ENCODE measurements at regions not wholly inside any gene's neighbourhood (a gene's known extent, or its start where the extent isn't known, plus 50 kb on each side); places are given as distances from the start of the nearest gene placed in this dataset.

DNA sequence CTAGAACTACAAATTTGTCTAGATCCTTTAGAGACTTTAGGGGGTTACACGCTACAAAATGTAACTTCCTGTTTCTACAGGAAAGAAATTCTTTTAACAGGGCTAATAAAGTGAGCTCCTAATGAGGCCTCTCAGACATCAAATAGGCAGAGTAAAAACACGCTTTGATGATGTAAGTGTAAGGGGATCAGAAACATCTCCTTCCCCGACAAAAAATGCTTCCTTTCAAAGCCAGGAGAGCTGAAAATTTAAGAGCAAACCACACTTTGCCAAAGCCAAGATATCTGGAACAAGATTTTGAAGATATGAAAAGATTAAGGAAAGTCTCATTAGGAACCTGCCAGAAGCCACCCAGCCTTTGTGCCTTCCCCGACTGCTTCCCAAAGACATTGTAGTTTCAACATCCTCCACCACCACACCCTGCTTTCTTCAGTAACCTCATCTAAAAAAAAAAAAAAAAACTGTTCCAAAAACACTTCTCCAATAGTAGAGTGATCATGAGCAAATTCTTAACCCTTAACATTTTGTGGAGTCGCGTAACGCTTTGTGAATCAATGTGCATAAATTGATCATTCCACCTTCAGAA, 505.0 kb upstream of the THBS1 start:
- Histone ChIP-seq H2BK120ac (ENCODE audit: insufficient read depth, low read length, poor library complexity) (no peak overlapping the region), H3K4me1 (ENCODE audit: control insufficient read depth in 1 of 2, insufficient read depth in 2 of 2, low read length in 2 of 2) (no peaks in the 10 kb centered on the region), H3K14ac (ENCODE audit: low read length) (no peak overlapping the region), H3K9me3 (ENCODE audit: insufficient read depth, low read depth, low read length) (no peaks in the 10 kb centered on the region), H3K4me3 (ENCODE audit: low read depth, low read length) (no peak overlapping the region), H2AK5ac (ENCODE audit: low read length) (no peak overlapping the region), H4K8ac (ENCODE audit: low read depth, low read length) (no peak overlapping the region), H3K23ac (ENCODE audit: low read length) (no peak overlapping the region), H4K12ac (ENCODE audit: low read depth, low read length) (no peak overlapping the region), H3K4ac (ENCODE audit: low read depth, low read length) (no peak overlapping the region), H2BK5ac (ENCODE audit: low read depth, low read length, poor library complexity) (no peak overlapping the region), H3K79me2 (ENCODE audit: control insufficient read depth, insufficient read depth, low read length, poor library complexity) (no peaks in the 10 kb centered on the region), H3K27ac (ENCODE audit: low read depth, low read length) (no peak overlapping the region), H3K4me2 (ENCODE audit: low read length) (no peak overlapping the region), H4K91ac (ENCODE audit: low read depth, low read length) (no peak overlapping the region), H3K79me1 (ENCODE audit: low read length) (no peaks in the 10 kb centered on the region), H2BK12ac (ENCODE audit: low read length) (no peak overlapping the region), H3K9ac (ENCODE audit: low read length) (no peak overlapping the region), H3K18ac (ENCODE audit: low read length) (no peak overlapping the region), H2AFZ (ENCODE audit: insufficient read depth, low read length, poor library complexity) (no peak overlapping the region), H3K36me3 (ENCODE audit: control insufficient read depth in 1 of 2, insufficient read depth in 2 of 2, low read length in 2 of 2) (no peaks in the 10 kb centered on the region), H3K27me3 (ENCODE audit: insufficient read depth, low read length) (no peaks in the 10 kb centered on the region)
- DNase-seq, result no peak
- no CpG with 5 or more reads among the region's 7 CpGs for WGBS (ENCODE audit: extremely low coverage, insufficient coverage, insufficient read length)

DNA sequence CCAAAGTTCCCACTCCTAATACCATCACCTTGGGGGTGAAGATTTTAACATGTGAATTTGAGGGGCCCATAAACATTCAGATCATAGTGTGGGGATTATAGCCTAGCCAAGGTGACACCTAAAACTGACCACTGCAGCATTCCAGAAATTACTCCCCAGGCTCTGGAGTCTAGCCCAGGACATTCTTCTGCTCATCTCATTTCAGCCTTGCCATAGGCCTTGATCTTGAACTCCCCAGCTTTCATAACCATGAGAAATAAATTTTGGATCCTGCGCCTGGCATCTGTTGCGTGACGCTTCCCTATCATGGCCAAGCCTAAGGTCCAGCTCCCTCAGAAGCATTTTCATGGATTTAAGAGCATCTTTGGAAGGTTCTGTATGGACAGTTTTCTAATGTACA, 502.9 kb upstream of the THBS1 start:
- no peaks in the 10 kb centered on the region for H3K79me2 ChIP-seq (ENCODE audit: control insufficient read depth, insufficient read depth, low read length, poor library complexity)
- WGBS (ENCODE audit: extremely low coverage, insufficient coverage, insufficient read length), result no CpG with 5 or more reads among the region's 3 CpGs
- H2AK5ac ChIP-seq (ENCODE audit: low read length), result no peak overlapping the region
- no peaks in the 10 kb centered on the region for H3K36me3 ChIP-seq (ENCODE audit: control insufficient read depth in 1 of 2, insufficient read depth in 2 of 2, low read length in 2 of 2)
- no peak overlapping the region for H3K23ac ChIP-seq (ENCODE audit: low read length)
- H4K8ac ChIP-seq (ENCODE audit: low read depth, low read length), result no peak overlapping the region
- H3K14ac ChIP-seq (ENCODE audit: low read length), result no peak overlapping the region
- H2AFZ ChIP-seq (ENCODE audit: insufficient read depth, low read length, poor library complexity), result no peak overlapping the region
- no peaks in the 10 kb centered on the region for H3K79me1 ChIP-seq (ENCODE audit: low read length)
- H4K12ac ChIP-seq (ENCODE audit: low read depth, low read length), result no peak overlapping the region
- H3K27me3 ChIP-seq (ENCODE audit: insufficient read depth, low read length), result no peaks in the 10 kb centered on the region
- H2BK12ac ChIP-seq (ENCODE audit: low read length), result no peak overlapping the region
- no peaks in the 10 kb centered on the region for H3K4me1 ChIP-seq (ENCODE audit: control insufficient read depth in 1 of 2, insufficient read depth in 2 of 2, low read length in 2 of 2)
- H2BK5ac ChIP-seq (ENCODE audit: low read depth, low read length, poor library complexity), result no peak overlapping the region
- no peak overlapping the region for H3K4me2 ChIP-seq (ENCODE audit: low read length)
- no peak overlapping the region for H3K4me3 ChIP-seq (ENCODE audit: low read depth, low read length)
- DNase-seq, result no peak
- no peak overlapping the region for H3K4ac ChIP-seq (ENCODE audit: low read depth, low read length)
- no peak overlapping the region for H3K27ac ChIP-seq (ENCODE audit: low read depth, low read length)
- no peaks in the 10 kb centered on the region for H3K9me3 ChIP-seq (ENCODE audit: insufficient read depth, low read depth, low read length)
- no peak overlapping the region for H3K18ac ChIP-seq (ENCODE audit: low read length)
- no peak overlapping the region for H4K91ac ChIP-seq (ENCODE audit: low read depth, low read length)
- no peak overlapping the region for H3K9ac ChIP-seq (ENCODE audit: low read length)
- H2BK120ac ChIP-seq (ENCODE audit: insufficient read depth, low read length, poor library complexity), result no peak overlapping the region

DNA sequence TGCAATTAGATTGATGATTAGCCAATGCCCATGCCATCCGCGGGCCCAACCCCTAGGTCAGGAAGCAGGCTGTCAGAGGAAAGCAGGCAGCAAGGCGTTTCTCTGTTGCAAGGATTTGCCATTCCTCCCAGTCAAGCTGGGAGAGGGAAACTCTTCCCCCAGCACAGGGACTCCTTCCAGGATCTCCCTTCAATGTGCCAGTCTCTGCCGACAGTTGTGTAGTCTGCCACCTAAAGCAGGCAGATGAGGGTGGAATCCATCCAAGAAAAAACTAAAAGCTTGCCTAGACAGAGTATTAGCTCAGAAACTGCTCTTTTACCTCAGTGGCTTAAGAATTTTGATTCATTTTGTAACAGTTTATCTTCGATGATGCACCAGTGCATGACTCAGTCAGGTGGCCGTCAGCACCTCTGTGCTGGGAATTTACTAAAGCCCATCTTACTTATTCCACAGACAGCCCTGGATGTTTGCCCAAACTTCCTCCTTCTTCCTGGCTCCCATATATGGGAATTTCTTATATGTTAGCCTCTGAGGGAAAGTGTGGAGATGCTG, 501.5 kb upstream of the THBS1 start:
- H3K4ac ChIP-seq (ENCODE audit: low read depth, low read length), result no peak overlapping the region
- no peaks in the 10 kb centered on the region for H3K36me3 ChIP-seq (ENCODE audit: control insufficient read depth in 1 of 2, insufficient read depth in 2 of 2, low read length in 2 of 2)
- no peaks in the 10 kb centered on the region for H3K4me1 ChIP-seq (ENCODE audit: control insufficient read depth in 1 of 2, insufficient read depth in 2 of 2, low read length in 2 of 2)
- H2AFZ ChIP-seq (ENCODE audit: insufficient read depth, low read length, poor library complexity), result no peak overlapping the region
- H3K18ac ChIP-seq (ENCODE audit: low read length), result no peak overlapping the region
- H3K79me1 ChIP-seq (ENCODE audit: low read length), result no peaks in the 10 kb centered on the region
- no peak overlapping the region for H3K23ac ChIP-seq (ENCODE audit: low read length)
- no peak overlapping the region for H2AK5ac ChIP-seq (ENCODE audit: low read length)
- H2BK5ac ChIP-seq (ENCODE audit: low read depth, low read length, poor library complexity), result no peak overlapping the region
- H4K91ac ChIP-seq (ENCODE audit: low read depth, low read length), result no peak overlapping the region
- H3K4me3 ChIP-seq (ENCODE audit: low read depth, low read length), result no peak overlapping the region
- no peak overlapping the region for H4K12ac ChIP-seq (ENCODE audit: low read depth, low read length)
- no peaks in the 10 kb centered on the region for H3K27me3 ChIP-seq (ENCODE audit: insufficient read depth, low read length)
- H3K14ac ChIP-seq (ENCODE audit: low read length), result no peak overlapping the region
- no peaks in the 10 kb centered on the region for H3K79me2 ChIP-seq (ENCODE audit: control insufficient read depth, insufficient read depth, low read length, poor library complexity)
- H4K8ac ChIP-seq (ENCODE audit: low read depth, low read length), result no peak overlapping the region
- H2BK12ac ChIP-seq (ENCODE audit: low read length), result no peak overlapping the region
- H3K9ac ChIP-seq (ENCODE audit: low read length), result no peak overlapping the region
- DNase-seq, result no peak
- H2BK120ac ChIP-seq (ENCODE audit: insufficient read depth, low read length, poor library complexity), result no peak overlapping the region
- H3K4me2 ChIP-seq (ENCODE audit: low read length), result no peak overlapping the region
- WGBS (ENCODE audit: extremely low coverage, insufficient coverage, insufficient read length), result no CpG with 5 or more reads among the region's 6 CpGs
- no peaks in the 10 kb centered on the region for H3K9me3 ChIP-seq (ENCODE audit: insufficient read depth, low read depth, low read length)
- H3K27ac ChIP-seq (ENCODE audit: low read depth, low read length), result no peak overlapping the region

DNA sequence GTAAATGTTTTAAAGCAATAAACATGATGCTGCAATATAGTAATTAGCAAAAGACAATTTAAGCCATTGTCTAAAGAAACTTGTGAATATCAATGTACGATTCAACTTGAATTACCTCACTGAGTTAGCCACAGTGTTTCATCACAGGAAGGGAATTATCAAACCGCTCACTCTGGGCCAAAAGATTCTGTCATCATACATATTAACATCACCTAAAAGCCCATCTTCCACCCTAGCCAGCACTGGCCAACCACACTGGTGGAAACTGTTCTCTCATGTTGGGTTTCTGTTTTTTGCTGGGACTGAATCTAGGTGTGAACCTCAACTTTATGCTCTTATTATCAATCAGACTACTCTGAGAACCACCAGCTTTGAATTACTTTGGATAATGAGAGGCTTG, 497.7 kb upstream of the THBS1 start:
- no peaks in the 10 kb centered on the region for H3K36me3 ChIP-seq (ENCODE audit: control insufficient read depth in 1 of 2, insufficient read depth in 2 of 2, low read length in 2 of 2)
- H2BK120ac ChIP-seq (ENCODE audit: insufficient read depth, low read length, poor library complexity), result no peak overlapping the region
- no peaks in the 10 kb centered on the region for H3K79me2 ChIP-seq (ENCODE audit: control insufficient read depth, insufficient read depth, low read length, poor library complexity)
- no peaks in the 10 kb centered on the region for H3K79me1 ChIP-seq (ENCODE audit: low read length)
- H2AFZ ChIP-seq (ENCODE audit: insufficient read depth, low read length, poor library complexity), result no peak overlapping the region
- no peak overlapping the region for H2AK5ac ChIP-seq (ENCODE audit: low read length)
- H4K8ac ChIP-seq (ENCODE audit: low read depth, low read length), result no peak overlapping the region
- no peak overlapping the region for H3K18ac ChIP-seq (ENCODE audit: low read length)
- H2BK5ac ChIP-seq (ENCODE audit: low read depth, low read length, poor library complexity), result no peak overlapping the region
- no peak overlapping the region for H4K91ac ChIP-seq (ENCODE audit: low read depth, low read length)
- no peak overlapping the region for H4K12ac ChIP-seq (ENCODE audit: low read depth, low read length)
- no peak overlapping the region for H3K4me2 ChIP-seq (ENCODE audit: low read length)
- no peak overlapping the region for H3K4me3 ChIP-seq (ENCODE audit: low read depth, low read length)
- no peaks in the 10 kb centered on the region for H3K9me3 ChIP-seq (ENCODE audit: insufficient read depth, low read depth, low read length)
- no peak overlapping the region for H3K27ac ChIP-seq (ENCODE audit: low read depth, low read length)
- H3K4me1 ChIP-seq (ENCODE audit: control insufficient read depth in 1 of 2, insufficient read depth in 2 of 2, low read length in 2 of 2), result no peaks in the 10 kb centered on the region
- no peak overlapping the region for H2BK12ac ChIP-seq (ENCODE audit: low read length)
- no peak overlapping the region for H3K14ac ChIP-seq (ENCODE audit: low read length)
- no peak overlapping the region for H3K23ac ChIP-seq (ENCODE audit: low read length)
- H3K9ac ChIP-seq (ENCODE audit: low read length), result no peak overlapping the region
- DNase-seq, result no peak
- WGBS (ENCODE audit: extremely low coverage, insufficient coverage, insufficient read length), result no CpG with 5 or more reads among the region's 2 CpGs
- H3K4ac ChIP-seq (ENCODE audit: low read depth, low read length), result no peak overlapping the region
- no peaks in the 10 kb centered on the region for H3K27me3 ChIP-seq (ENCODE audit: insufficient read depth, low read length)

All from trophoblast cell (in vitro differentiated cells and primary cell).